ENCODE measurements at regions not wholly inside any gene's neighbourhood (a gene's known extent, or its start where the extent isn't known, plus 50 kb on each side); places are given as distances from the start of the nearest gene placed in this dataset.

GRCh38 chr9:18229992-18230676 lies 243.8 kb upstream of the ADAMTSL1 start:
- Mint-ChIP-seq H3K9me3 (ENCODE audit: unreplicated experiment) (no peaks in the 10 kb centered on the region), H3K27me3 (ENCODE audit: insufficient read depth, unreplicated experiment) (peaks cover 24% of the 10 kb centered on the region), H3K27ac (ENCODE audit: unreplicated experiment) (no peak overlapping the region), H3K4me3 (ENCODE audit: unreplicated experiment) (no peak overlapping the region), H3K36me3 (ENCODE audit: insufficient read depth, unreplicated experiment) (no peaks in the 10 kb centered on the region), H3K4me1 (ENCODE audit: low read depth, unreplicated experiment) (no peaks in the 10 kb centered on the region)
- no peak for DNase-seq
- H3K4me1 ChIP-seq = no peaks in the 10 kb centered on the region
- TF ChIP-seq CTCF (IDR thresholded peaks at IDR 0.05; ENCODE audit: insufficient read depth in 1 of 2, low read depth in 1 of 2, low read length in 1 of 2, severe bottlenecking in 1 of 2, unreplicated experiment in 1 of 2) = peak in 1 of 2 experiments; percentile 8
- H3K9me3 ChIP-seq = no peaks in the 10 kb centered on the region
- POLR2A ChIA-PET = no interaction called here
- H3K36me3 ChIP-seq (ENCODE audit: control insufficient read depth, insufficient read depth, low read length) = no peaks in the 10 kb centered on the region
- CTCF ChIA-PET = no interaction called here
- intact Hi-C loops (cut with micrococcal nuclease; ENCODE audit: unreplicated experiment) = no loop called here
- no peak overlapping the region for H3K4me3 ChIP-seq (ENCODE audit: low read depth, low read length)
- no TSS peak for BruUV-seq (replicated peaks)
- no peaks in the 10 kb centered on the region for H3K27me3 ChIP-seq (replicated peaks; ENCODE audit: control insufficient read depth, insufficient read depth, low read length)

DNA sequence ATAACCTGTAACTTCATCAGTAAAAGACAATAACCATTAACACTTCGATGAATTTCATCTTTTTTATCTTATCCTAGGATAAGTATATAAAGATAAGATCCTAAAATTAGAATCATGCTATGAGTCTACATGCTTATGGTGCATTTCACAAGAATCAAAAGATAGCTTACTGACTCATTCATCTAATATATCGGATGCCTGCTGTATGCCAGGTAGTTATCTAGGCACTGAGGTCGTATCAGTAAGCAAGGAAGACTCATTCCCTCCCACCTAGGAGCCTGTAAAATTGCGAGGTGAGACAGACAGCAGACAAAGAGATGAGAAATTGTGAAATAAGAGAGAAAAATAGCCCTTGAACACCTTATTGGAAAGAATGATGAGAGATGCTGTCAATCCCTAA lies 240.6 kb upstream of the ADAMTSL1 start:
- H3K4me3 Mint-ChIP-seq (ENCODE audit: unreplicated experiment) = no peak overlapping the region
- H3K9me3 Mint-ChIP-seq (ENCODE audit: unreplicated experiment) = no peaks in the 10 kb centered on the region
- peaks cover 22% of the 10 kb centered on the region for H3K27me3 Mint-ChIP-seq (ENCODE audit: insufficient read depth, unreplicated experiment)
- POLR2A ChIA-PET = no interaction called here
- no peaks in the 10 kb centered on the region for H3K27me3 ChIP-seq (replicated peaks; ENCODE audit: control insufficient read depth, insufficient read depth, low read length)
- BruUV-seq (replicated peaks) = no TSS peak
- DNase-seq = no peak
- no peak for TF ChIP-seq CTCF (IDR thresholded peaks at IDR 0.05; ENCODE audit: insufficient read depth in 1 of 2, low read depth in 1 of 2, low read length in 1 of 2, severe bottlenecking in 1 of 2, unreplicated experiment in 1 of 2)
- no peaks in the 10 kb centered on the region for H3K4me1 Mint-ChIP-seq (ENCODE audit: low read depth, unreplicated experiment)
- H3K4me3 ChIP-seq (ENCODE audit: low read depth, low read length) = no peak overlapping the region
- no peaks in the 10 kb centered on the region for H3K9me3 ChIP-seq
- CTCF ChIA-PET = no interaction called here
- intact Hi-C loops (cut with micrococcal nuclease; ENCODE audit: unreplicated experiment) = no loop called here
- no peaks in the 10 kb centered on the region for H3K36me3 ChIP-seq (ENCODE audit: control insufficient read depth, insufficient read depth, low read length)
- no peaks in the 10 kb centered on the region for H3K36me3 Mint-ChIP-seq (ENCODE audit: insufficient read depth, unreplicated experiment)
- H3K4me1 ChIP-seq = no peaks in the 10 kb centered on the region
- no peak overlapping the region for H3K27ac Mint-ChIP-seq (ENCODE audit: unreplicated experiment)

GRCh38 chr9:18233776-18234445 lies 240.0 kb upstream of the ADAMTSL1 start:
- TF ChIP-seq CTCF (IDR thresholded peaks at IDR 0.05; ENCODE audit: insufficient read depth in 1 of 2, low read depth in 1 of 2, low read length in 1 of 2, severe bottlenecking in 1 of 2, unreplicated experiment in 1 of 2) = no peak
- no peaks in the 10 kb centered on the region for H3K4me1 Mint-ChIP-seq (ENCODE audit: low read depth, unreplicated experiment)
- H3K4me3 ChIP-seq (ENCODE audit: low read depth, low read length) = no peak overlapping the region
- H3K4me1 ChIP-seq = no peaks in the 10 kb centered on the region
- no peak for DNase-seq
- no peaks in the 10 kb centered on the region for H3K36me3 Mint-ChIP-seq (ENCODE audit: insufficient read depth, unreplicated experiment)
- H3K36me3 ChIP-seq (ENCODE audit: control insufficient read depth, insufficient read depth, low read length) = no peaks in the 10 kb centered on the region
- no TSS peak for BruUV-seq (replicated peaks)
- no peak overlapping the region for H3K27ac Mint-ChIP-seq (ENCODE audit: unreplicated experiment)
- H3K4me3 Mint-ChIP-seq (ENCODE audit: unreplicated experiment) = no peak overlapping the region
- intact Hi-C loops (cut with micrococcal nuclease; ENCODE audit: unreplicated experiment) = no loop called here
- H3K9me3 Mint-ChIP-seq (ENCODE audit: unreplicated experiment) = no peaks in the 10 kb centered on the region
- CTCF ChIA-PET = no interaction called here
- H3K27me3 ChIP-seq (replicated peaks; ENCODE audit: control insufficient read depth, insufficient read depth, low read length) = no peaks in the 10 kb centered on the region
- POLR2A ChIA-PET = no interaction called here
- H3K9me3 ChIP-seq = no peaks in the 10 kb centered on the region
- H3K27me3 Mint-ChIP-seq (ENCODE audit: insufficient read depth, unreplicated experiment) = peaks cover 22% of the 10 kb centered on the region
